NCI-H1092 treated with DMSO at 0.1 percent for 48 hours (cell line): ENCODE measurements at regions not wholly inside any gene's neighbourhood (a gene's known extent, or its start where the extent isn't known, plus 50 kb on each side); places are given as distances from the start of the nearest gene placed in this dataset.
A peak's percentile ranks its signal among the peaks of the same experiment; 100 is the strongest.

Source experiments
- DNase-seq: peaks from one replicate; lab custom pipeline; 2025; lab: John Stamatoyannopoulos, UW

GRCh38 chr2:122500316-122501105 is 745.1 kb downstream of the TSN start:
- no peak for DNase-seq

GRCh38 chr2:122506620-122507019 is 751.2 kb downstream of the TSN start:
- no peak for DNase-seq

GRCh38 chr2:122507261-122507660 is 751.8 kb downstream of the TSN start:
- no peak for DNase-seq

GRCh38 chr2:122512091-122512490 is 756.6 kb downstream of the TSN start:
- DNase-seq, result no peak

- DNase-seq, result peak; percentile 45
These were observed 759.1 kb downstream of the TSN start for GRCh38 chr2:122514451-122514996.

- no peak for DNase-seq
These were observed 760.4 kb downstream of the TSN start for GRCh38 chr2:122515731-122516290.

GRCh38 chr2:122516775-122517174 is 761.3 kb downstream of the TSN start:
- no peak for DNase-seq

GRCh38 chr2:122519366-122519765 is 763.9 kb downstream of the TSN start:
- DNase-seq, result no peak

- DNase-seq, result no peak
These were observed 764.6 kb downstream of the TSN start for GRCh38 chr2:122519821-122520611.

GRCh38 chr2:122523143-122523542 is 767.7 kb downstream of the TSN start:
- no peak for DNase-seq

GRCh38 chr2:122523981-122524380 is 768.5 kb downstream of the TSN start:
- DNase-seq, result no peak

- no peak for DNase-seq
These were observed 769.9 kb downstream of the TSN start for GRCh38 chr2:122525336-122525735.

GRCh38 chr2:122528061-122528460 is 772.6 kb downstream of the TSN start:
- no peak for DNase-seq

- no peak for DNase-seq
These were observed 773.7 kb downstream of the TSN start for GRCh38 chr2:122528958-122529705.

GRCh38 chr2:122530814-122531213 is 775.4 kb downstream of the TSN start:
- no peak for DNase-seq

GRCh38 chr2:122531290-122532071 is 776.0 kb downstream of the TSN start:
- no peak for DNase-seq

GRCh38 chr2:122532072-122532344 is 776.6 kb downstream of the TSN start:
- DNase-seq, result no peak

- no peak for DNase-seq
These were observed 777.0 kb downstream of the TSN start for GRCh38 chr2:122532481-122532880.

- no peak for DNase-seq
These were observed 780.6 kb downstream of the TSN start for GRCh38 chr2:122535960-122536505.

GRCh38 chr2:122539311-122539710 is 783.9 kb downstream of the TSN start:
- DNase-seq, result no peak

GRCh38 chr2:122539920-122540319 is 784.5 kb downstream of the TSN start:
- DNase-seq, result no peak
